GM21723 (cell line): ENCODE measurements at regions not wholly inside any gene's neighbourhood (a gene's known extent, or its start where the extent isn't known, plus 50 kb on each side); places are given as distances from the start of the nearest gene placed in this dataset.

Experiments
- ATAC-seq: cut with Tn5 transposase; IDR thresholded peaks from one replicate; pipeline ENCODE4 v1.9.1; 2021; ENCODE audit warnings: mild to moderate bottlenecking, moderate library complexity; ENCODE audit not compliant: unreplicated experiment

DNA sequence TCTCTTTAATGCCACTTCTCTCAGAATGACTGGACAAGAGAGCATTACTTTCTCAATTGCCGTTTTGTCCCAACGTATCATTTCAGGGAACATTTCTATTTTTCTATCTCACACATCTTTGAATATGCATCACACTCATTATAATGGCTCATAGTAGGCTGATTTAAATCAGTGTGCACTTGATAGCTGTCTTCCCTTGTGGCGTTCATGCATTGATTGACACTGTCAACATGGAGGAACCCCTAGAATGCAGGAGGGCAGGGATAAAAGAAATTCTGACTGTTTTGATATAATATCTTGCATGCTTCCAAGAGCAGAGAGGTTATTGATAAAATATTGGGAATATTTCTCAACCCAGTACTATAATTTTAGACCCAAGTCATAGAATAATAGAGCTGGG is 1528.9 kb upstream of the FLRT2 start:
- ATAC-seq = no peak

DNA sequence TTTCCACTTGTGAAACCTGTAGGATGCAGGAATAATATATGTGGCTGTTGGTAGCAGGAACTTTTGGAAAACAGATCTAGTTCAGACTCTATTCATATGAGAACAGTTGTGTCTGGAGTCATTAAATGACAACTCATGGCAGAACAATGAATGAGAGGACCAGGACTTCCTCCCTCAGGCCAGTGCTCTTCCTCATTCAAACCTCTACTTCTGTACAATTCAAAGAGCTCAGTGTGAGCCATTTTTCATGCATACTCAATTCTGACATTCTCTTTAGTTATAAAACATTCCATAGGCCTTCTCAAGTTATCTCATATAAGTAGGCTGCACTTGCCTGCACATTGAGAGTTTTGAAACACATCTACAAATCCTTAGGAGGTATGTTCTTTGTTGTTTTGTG is 1526.6 kb upstream of the FLRT2 start:
- no peak for ATAC-seq

DNA sequence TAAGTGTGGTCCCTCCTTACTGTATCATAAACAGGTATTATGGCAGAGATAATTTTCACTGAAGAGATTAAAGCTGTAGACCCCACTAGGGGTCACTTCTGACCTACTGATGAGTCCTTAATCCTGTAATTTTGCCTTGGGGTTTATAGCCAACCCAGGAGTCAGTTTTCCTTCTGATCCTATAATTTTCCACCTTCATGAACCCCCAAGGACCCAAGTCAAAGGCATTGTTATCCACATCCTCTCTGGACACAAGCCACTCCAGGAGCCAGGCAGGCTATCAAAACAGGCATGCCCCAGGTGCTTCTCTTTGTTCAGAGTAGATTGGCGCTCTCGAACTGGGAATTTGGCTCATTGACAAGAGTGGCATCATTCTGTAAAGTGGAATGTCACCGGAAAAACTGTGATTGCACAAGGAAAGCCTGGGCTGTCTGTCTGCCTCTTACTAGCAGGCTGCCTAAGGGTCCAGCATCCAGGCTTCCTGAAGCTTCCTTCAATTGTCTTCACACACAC is 1523.2 kb upstream of the FLRT2 start:
- ATAC-seq = no peak

DNA sequence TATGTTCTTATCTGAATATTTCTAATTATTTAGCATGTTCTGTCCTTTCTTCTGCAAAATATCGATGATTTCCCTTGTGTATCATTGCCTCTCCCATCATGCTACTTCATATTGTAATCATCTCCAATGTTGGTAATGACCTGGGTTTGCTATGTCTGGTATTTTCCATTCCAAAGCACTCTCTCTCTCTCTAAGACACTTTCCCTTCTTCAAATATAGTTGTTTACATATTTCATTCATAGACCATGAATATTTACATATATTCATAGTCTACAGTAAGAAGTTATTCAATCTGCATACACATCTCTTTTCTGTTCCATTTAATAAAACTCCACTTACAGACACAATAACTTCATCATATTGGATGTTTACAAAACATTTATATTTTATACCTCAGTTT is 1516.5 kb upstream of the FLRT2 start:
- no peak for ATAC-seq

DNA sequence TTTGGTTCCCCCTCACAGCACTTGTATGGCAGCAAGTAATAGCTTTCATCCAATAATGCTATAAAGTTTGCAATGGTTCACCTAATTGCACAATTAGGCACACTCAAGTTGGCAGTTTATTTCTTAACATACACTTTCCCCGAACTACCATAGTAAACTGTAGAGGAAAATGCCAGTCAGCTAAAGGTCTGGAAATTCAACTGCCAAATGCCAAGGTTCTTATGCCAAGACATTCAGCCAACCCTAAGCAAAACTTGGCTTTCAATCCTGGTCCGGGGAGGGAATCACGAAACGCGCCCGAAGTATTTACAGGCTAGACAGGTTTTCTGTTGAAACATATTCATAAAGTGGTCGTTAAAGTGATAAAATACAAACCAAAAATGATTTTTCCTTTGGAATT is 1512.4 kb upstream of the FLRT2 start:
- ATAC-seq = no peak

DNA sequence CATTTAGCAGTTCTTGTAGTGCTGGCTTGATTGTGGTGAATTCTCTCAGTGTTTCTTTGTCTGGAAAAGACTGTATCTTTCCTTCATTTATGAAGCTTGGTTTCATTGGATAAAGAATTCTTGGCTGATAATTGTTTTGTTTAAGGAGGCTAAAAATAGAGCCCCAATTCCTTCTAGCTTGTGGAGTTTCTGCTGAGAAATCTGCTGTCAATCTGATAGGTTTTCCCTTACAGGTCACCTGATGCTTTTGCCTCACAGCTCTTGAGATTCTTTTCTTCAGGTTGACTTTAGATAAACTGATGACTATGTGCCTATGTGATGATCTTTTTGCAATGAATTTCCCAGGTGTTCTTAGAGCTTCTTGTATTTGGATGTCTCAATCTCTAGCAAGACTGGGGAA is 1508.5 kb upstream of the FLRT2 start:
- no peak for ATAC-seq

DNA sequence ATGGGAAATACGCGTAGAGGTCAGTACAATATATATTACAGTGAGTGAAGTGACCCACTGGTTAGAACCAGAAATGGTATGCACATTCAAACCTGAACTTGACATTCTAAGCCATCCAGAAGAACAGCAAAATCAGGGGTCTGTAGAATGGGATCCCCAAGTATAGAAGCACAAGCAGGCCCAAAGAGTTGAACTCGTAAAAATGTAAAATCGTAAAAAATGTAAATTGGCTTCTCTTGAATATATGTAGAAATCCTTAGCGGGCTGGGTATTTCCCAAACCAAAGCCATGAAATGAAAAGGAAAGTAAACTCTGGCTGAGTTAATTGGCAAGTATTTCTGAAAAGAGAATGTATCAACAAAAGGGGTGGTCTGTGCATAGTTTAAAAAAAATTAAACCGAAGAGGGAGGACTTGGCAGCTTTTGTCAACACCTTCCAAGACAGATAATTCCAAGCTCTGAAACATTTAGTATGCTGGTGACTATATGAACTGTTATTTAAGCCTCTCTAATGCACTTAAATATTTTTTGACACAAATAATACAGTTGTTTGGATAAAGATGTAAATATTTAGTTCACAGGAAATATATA is 1505.6 kb upstream of the FLRT2 start:
- ATAC-seq = no peak

DNA sequence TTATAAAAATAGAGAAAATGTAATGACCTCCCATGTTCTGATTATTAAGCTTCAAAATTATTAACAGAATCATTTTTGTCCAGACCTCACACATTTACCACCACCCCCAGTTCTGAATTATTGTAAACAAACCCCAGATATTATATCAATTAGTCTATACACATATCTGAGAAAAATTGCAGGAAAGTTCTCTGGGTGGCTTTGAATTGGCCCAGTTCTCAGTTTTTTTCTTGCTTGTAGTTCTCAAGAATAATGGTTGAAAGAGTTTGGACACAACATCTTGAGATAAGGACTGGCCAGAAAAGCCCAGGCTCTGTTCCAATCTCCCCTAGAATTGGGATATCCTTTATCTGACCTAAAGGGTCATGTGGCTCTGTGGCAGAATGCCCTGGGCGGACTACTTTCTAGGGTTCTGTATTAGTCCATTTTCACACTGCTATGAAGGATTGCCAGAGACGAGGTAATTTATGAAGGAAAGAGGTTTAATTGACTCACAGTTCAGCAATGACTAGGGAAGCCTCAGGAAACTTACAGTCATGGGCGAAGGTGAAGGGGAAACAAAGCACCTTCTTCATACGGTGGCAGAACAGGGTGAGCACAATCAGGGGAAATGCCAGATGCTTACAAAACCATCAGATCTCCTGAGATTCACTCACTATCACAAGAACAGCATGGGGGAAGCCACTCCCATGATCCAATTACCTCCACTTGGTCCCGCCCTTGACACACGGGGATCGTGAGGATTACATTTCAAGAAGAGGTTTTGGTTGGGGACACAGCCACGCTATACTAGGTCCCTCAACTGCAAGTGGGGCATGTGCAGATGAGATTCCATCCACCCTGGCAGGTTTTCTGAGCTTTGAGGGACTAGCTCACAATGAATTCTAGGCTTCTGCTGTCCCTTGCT is 1504.6 kb upstream of the FLRT2 start:
- ATAC-seq = no peak

DNA sequence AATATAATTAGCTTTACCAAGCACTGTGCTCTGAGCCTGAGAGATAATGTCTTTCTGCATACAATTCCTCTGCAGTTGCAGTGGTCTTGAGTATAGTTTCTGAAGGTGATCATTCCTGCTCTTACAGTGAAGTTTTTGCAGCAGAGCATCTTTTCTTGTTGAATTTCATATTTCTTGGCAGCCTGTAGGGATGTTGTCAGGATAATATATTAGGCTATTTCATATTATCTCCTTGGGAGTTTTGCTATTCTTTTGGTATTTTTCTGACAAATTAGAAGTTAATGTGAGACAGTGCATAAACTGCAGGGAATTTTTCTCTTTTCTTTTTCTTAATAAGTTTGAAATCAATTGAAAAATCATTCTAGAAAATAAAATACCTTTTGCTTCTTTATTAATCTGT is 1502.6 kb upstream of the FLRT2 start:
- no peak for ATAC-seq

DNA sequence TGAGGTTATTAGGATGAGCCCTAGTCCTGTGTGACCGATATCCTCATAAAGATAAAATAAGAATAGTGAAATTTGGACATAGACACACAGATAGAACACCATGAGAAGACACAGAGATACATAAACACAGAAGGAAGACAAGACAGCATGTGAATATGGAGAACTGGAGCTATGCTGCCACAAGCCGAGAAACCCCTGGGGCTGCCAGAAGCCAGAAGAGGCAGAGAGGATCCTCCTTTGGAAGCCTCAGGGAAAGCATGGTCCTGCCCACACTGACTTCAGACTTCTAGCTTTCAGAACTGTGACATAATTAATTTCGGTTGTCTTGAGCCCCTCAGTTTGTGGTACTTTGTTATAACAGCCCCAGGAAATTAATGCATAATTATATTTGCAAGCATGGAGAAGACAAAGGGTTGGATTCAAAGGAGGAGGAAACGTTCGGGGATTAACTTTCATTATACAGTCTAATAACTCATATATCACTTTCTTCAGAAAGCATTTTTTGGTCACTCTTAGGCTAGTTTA is 1501.8 kb upstream of the FLRT2 start:
- ATAC-seq = no peak

DNA sequence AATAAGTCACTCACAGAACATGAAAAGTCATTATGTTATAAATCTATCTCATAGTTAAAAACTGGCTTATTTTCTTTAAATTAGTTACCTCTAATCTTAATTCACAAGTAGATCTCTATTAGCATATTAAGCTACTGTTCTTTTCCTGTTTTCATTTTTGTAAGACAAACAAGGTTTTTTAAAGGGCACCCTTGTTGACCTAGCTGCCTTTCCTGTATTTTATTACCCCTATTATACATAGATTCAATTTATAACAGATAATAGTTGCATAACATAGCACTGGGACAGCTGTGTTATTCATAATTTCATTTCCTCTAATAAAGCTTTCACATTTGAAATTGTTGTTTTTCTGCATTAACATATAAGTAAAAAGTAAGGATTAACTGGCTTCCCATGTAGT is 1500.7 kb upstream of the FLRT2 start:
- ATAC-seq = no peak

DNA sequence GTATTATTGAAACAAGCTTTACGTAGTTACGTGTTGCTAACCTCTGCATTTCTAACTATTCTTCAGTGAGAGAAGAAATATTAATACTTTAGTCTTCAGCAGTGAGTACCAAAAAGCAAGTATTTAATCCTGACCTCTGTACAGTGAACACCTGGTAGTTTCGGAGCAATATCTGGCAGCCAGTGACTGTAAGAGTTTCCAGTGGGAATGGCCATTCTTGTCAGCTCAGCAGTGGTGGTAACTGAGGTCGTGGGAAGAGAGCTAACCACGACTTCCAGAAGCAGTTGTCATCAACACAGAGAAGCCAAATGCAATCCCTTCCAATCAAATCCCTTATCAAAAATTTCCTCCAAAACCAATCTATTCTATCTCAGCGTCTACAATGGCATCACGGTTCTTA is 1500.2 kb upstream of the FLRT2 start:
- ATAC-seq = no peak

DNA sequence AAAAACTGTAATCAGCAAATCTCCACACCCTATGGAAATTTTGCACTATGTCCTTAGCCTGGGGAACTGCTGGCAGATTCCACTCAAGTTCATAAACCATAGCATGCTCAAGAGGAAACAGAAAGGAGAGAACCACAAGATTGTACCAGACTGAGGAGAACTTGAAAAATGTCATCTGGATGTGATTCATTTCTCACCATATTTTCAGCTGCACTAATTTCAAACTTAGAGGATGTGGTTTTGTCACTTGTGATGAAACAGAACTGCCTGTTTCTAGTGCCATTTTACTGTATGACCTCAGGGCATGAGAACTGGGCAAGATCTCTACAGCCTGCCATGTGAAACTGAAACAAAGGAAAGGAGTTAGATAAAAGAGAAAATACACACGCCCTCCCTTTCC is 1493.1 kb upstream of the FLRT2 start:
- ATAC-seq = no peak

DNA sequence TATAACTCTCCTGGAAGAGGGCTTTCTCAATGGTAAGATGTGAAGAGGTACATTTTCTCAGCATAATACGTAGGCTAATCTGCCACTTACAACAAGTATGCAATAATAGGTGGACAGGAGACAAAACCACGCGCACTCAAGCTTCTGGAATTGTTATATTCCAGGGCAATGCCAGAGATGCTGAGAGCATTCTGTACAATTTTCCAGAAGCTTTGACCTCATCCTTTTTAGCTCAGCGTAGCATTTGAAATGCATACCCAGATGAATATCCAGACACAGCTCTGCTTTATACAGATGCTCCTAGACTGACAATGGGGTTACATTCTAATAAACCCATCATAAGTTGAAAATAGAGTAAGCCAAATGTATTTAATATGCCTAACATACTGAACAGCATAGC is 1492.4 kb upstream of the FLRT2 start:
- ATAC-seq = no peak

DNA sequence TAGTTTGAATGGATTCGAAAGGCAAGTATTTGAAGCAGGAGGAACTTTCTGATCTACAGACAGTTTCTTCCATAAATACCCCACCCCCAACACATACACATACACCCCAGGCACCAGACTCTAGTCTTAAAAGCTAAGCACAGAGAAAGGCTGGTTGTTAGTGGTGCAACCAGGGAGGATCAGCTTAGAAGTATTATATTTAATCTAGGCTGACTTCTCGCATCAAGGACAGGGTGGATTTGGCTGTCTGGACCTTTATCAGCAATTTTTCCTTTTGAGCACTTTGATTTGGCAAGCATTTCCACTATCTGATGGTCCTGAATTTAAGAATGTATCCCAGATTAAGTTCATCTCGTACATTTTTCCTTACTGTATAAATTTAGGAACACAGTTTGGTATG is 1489.8 kb upstream of the FLRT2 start:
- ATAC-seq = no peak

DNA sequence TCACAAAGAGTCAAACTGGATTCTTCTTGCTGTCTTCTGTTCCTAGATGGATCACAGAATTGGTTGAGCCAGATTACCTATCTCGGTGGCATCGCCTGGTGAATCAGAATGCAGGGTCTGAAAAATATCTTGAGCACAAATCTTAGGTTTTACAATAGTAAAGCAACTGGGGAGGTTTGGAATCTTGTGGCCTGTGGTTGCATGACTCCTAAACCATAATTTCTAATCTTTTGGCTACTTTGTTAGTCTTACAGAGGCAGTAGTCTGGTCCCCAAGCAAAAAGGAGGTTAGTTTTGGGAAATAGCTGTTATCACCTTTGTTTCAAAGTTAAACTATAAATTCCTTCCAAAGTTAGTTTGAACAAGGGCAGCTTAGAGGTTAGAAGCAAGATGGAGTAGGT is 1488.5 kb upstream of the FLRT2 start:
- no peak for ATAC-seq

DNA sequence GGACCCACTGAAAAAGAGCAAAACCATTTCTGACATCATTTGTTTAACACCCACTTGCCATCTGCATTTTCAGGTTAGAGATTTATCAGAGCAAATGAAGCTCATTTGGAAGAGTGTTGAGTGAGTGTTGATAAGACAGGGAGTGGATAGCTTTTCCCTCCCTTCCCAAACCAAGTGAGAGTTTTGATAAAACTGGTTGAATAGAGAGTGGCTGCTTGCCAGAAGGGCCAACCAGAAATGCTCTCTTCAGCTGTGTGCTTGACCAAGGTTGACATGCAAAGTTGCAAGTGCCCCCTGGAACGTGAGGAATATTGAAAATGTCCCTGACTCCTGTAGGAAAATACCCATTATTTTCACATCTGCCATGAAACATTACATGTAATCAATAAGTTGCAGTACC is 1487.0 kb upstream of the FLRT2 start:
- no peak for ATAC-seq

DNA sequence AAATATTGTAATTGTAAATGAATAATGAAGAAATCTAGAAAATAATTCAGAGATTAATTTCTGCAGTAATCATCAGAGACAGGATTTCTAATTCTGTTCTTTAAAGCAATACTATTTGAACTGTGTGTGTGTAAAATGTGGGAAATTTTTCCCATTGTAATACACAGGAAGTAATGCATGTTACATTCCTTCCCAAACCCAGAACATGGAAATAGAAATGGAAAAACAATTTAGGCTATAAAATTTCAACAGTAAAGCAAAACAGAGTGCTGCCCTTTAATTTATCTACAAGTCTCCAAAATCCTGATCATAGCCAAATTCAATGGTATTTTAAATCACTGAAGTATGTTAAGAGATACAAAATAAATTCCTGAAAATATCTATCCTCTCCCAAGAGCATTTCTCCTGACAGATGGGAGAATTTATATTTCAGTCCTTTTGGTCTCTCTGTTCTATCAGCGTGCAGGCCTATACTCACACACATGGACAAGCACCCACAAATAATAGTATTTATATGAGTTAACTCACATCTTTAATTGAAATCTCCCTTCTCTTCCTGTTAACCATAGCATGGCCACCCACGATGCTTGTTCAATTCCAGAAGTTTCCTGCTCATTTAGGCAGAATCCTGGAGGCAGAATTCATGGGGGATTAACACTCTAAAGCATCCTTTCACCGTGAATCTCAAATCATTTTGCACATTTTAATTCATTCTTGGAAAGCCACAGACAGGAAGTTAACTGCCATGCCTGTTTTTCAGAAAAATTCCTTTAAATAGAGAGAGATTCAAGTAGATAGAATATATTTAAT is 1465.4 kb upstream of the FLRT2 start:
- ATAC-seq = no peak

DNA sequence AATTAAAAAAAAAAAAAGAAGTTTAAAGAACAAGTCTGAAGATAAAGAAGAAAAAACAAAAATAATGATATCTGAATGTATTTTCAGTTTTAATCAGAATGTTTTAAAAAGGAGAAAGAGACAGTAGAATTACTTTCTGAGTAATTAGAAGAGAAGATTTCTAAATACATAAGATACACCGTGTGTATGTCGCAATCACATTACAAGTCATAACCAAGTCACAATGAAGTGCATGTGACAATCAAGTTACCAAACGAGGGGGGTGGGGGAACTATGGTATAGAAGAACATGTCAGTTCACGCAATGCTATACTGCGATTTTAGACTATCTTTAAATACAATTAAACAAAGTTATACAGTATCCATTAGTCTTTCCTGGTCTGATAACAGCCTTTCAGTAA is 1464.1 kb upstream of the FLRT2 start:
- ATAC-seq = no peak

DNA sequence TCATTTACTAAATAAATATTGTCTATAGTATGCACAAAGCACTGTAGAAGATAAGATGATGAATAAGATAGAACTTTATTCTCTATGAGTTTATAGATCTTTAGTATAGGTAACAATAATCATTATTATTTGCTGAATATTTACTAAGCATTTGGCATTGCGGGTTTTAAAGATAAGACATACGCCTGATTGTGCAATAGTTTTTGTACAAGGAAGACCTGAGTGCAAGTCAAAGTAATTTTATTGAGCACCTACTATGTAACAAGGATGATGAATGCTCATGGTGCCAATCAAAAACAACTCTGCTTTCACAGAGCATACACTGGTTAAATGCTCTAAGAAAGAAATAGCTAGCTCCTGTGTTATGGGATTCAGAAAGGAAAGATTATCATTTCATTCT is 1461.7 kb upstream of the FLRT2 start:
- ATAC-seq = no peak

DNA sequence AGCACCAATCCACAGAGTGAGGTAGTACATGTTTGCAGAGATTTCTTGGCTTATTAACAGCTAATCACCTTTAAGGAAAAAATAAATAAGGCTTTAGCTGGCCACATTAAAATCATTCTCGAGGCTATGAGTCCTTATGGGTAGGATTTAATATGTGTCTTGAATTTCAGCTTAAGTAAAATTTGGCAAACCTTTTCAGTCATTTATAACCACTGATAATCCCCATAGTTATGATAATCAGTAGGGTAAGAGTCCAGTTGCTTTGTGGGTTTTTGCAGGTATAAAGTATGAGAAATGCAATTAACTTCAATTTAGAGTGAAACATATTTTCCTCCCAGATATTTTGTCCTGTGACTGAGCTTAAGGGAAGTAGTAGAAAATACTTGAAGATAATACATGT is 1458.9 kb upstream of the FLRT2 start:
- ATAC-seq = no peak
